WTC11 (cell line): ENCODE measurements at regions not wholly inside any gene's neighbourhood (a gene's known extent, or its start where the extent isn't known, plus 50 kb on each side); places are given as distances from the start of the nearest gene placed in this dataset.

Experiments used
- ATAC-seq: fragments of 200-7000 bp; cut with Tn5 transposase; 2 replicates; pipeline ENCODE4 v1.10.0; 2021; ENCODE audit warnings: mild to moderate bottlenecking, moderate library complexity
- CTCF ChIA-PET: fragments of 300-600 bp; sonication (Branson Sonifier 250); formaldehyde crosslinking; loops from one replicate; lab custom pipeline; 2021; ENCODE audit warnings: antibody characterized with exemption; lab: Charles Lee
- POLR2A ChIA-PET: fragments of 350-600 bp; sonication (Branson Sonifier 250); formaldehyde crosslinking; loops from one replicate; lab custom pipeline; 2021; ENCODE audit warnings: antibody characterized with exemption; lab: Charles Lee
- DNase-seq: peaks from one replicate; pipeline ENCODE4 v3.0.0; 2021; ENCODE audit warnings: low spot score
- H3K27ac Mint-ChIP-seq: 2 replicates; pipeline ENCODE4 v1.8.0; 2021; ENCODE audit warnings: mixed read lengths
- H3K27me3 Mint-ChIP-seq: 2 replicates; pipeline ENCODE4 v1.8.0; 2021; ENCODE audit warnings: low read depth, mild to moderate bottlenecking, moderate library complexity, mixed read lengths
- H3K36me3 Mint-ChIP-seq: 2 replicates; pipeline ENCODE4 v1.8.0; 2021; ENCODE audit warnings: mixed read lengths
- H3K4me1 Mint-ChIP-seq: 2 replicates; pipeline ENCODE4 v1.8.0; 2022; ENCODE audit warnings: mixed read lengths
- H3K4me3 Mint-ChIP-seq: 2 replicates; pipeline ENCODE4 v1.8.0; 2021; ENCODE audit warnings: mild to moderate bottlenecking, moderate library complexity, mixed read lengths
- H3K9me3 Mint-ChIP-seq: 2 replicates; pipeline ENCODE4 v1.8.0; 2021; ENCODE audit warnings: mixed read lengths
- AR ChIP-seq: fragments of 250-450 bp; sonication (Bioruptor Pico); IDR thresholded peaks from 2 replicates; pipeline ENCODE4 v1.9.0; 2021; ENCODE audit warnings: mild to moderate bottlenecking
- ATF2 ChIP-seq: sonication (generic); formaldehyde crosslinking; IDR thresholded peaks from 2 replicates; pipeline ENCODE4 v1.8.1; 2022; ENCODE audit warnings: low read depth, missing genetic modification reagents, borderline replicate concordance
- ATF3 ChIP-seq: sonication (generic); formaldehyde crosslinking; conservative IDR thresholded peaks from 2 replicates; pipeline ENCODE4 v1.8.1; 2022; ENCODE audit warnings: mild to moderate bottlenecking, missing genetic modification reagents
- CREM ChIP-seq: sonication (generic); formaldehyde crosslinking; IDR thresholded peaks from 2 replicates; pipeline ENCODE4 v1.8.1; 2022; ENCODE audit warnings: mild to moderate bottlenecking, missing genetic modification reagents, moderate library complexity
- E2F1 ChIP-seq: sonication (generic); formaldehyde crosslinking; IDR thresholded peaks from 2 replicates; pipeline ENCODE4 v1.8.0; 2022; ENCODE audit warnings: mild to moderate bottlenecking, missing genetic modification reagents
- GRHL2 ChIP-seq: fragments of 250-450 bp; sonication (Bioruptor Pico); IDR thresholded peaks from 2 replicates; pipeline ENCODE4 v1.8.0; 2022; ENCODE audit warnings: mild to moderate bottlenecking, moderate library complexity; ENCODE audit not compliant: insufficient replicate concordance, severe bottlenecking
- NR2C2 ChIP-seq: sonication (generic); formaldehyde crosslinking; IDR thresholded peaks from 2 replicates; pipeline ENCODE4 v1.8.0; 2022; ENCODE audit warnings: mild to moderate bottlenecking, missing genetic modification reagents
- PRDM15 ChIP-seq: sonication (generic); formaldehyde crosslinking; IDR thresholded peaks from 2 replicates; pipeline ENCODE4 v1.8.0; 2022; ENCODE audit warnings: missing genetic modification reagents
- PREB ChIP-seq: sonication (generic); formaldehyde crosslinking; IDR thresholded peaks from 2 replicates; pipeline ENCODE4 v1.8.1; 2022; ENCODE audit warnings: mild to moderate bottlenecking, missing genetic modification reagents, moderate library complexity, borderline replicate concordance
- PRRX2 ChIP-seq: fragments of 250-450 bp; sonication (Bioruptor Pico); IDR thresholded peaks from 2 replicates; pipeline ENCODE4 v1.8.0; 2021; ENCODE audit warnings: mild to moderate bottlenecking
- TP53 ChIP-seq: sonication (generic); formaldehyde crosslinking; IDR thresholded peaks from 2 replicates; pipeline ENCODE4 v1.8.1; 2023; ENCODE audit warnings: mild to moderate bottlenecking, missing genetic modification reagents
- USF1 ChIP-seq: sonication (generic); formaldehyde crosslinking; IDR thresholded peaks from 2 replicates; pipeline ENCODE4 v1.8.0; 2022; ENCODE audit warnings: mild to moderate bottlenecking, missing genetic modification reagents
- ZBTB43 ChIP-seq: sonication (generic); formaldehyde crosslinking; IDR thresholded peaks from 2 replicates; pipeline ENCODE4 v1.8.1; 2023; ENCODE audit warnings: mild to moderate bottlenecking, missing genetic modification reagents
- ZMAT4 ChIP-seq: fragments of 250-450 bp; sonication (Bioruptor Pico); IDR thresholded peaks from 2 replicates; pipeline ENCODE4 v1.9.0; 2021; ENCODE audit warnings: mild to moderate bottlenecking
- ZNF219 ChIP-seq: sonication (generic); formaldehyde crosslinking; IDR thresholded peaks from 2 replicates; pipeline ENCODE4 v1.8.0; 2023; ENCODE audit warnings: missing genetic modification reagents, mild to moderate bottlenecking, borderline replicate concordance
- ZNF232 ChIP-seq: sonication (generic); formaldehyde crosslinking; IDR thresholded peaks from 2 replicates; pipeline ENCODE4 v1.8.0; 2022; ENCODE audit warnings: mild to moderate bottlenecking, missing genetic modification reagents
- ZNF396 ChIP-seq: fragments of 250-450 bp; sonication (Bioruptor Pico); IDR thresholded peaks from 2 replicates; pipeline ENCODE4 v1.8.0; 2021; ENCODE audit warnings: mild to moderate bottlenecking, moderate library complexity, borderline replicate concordance
- ZNF423 ChIP-seq: fragments of 250-450 bp; sonication (Bioruptor Pico); IDR thresholded peaks from 2 replicates; pipeline ENCODE4 v2.1.2; 2022; ENCODE audit warnings: mild to moderate bottlenecking, moderate library complexity
- ZNF425 ChIP-seq: fragments of 250-450 bp; sonication (Bioruptor Pico); conservative IDR thresholded peaks from 2 replicates; pipeline ENCODE4 v1.9.0; 2021; ENCODE audit warnings: mild to moderate bottlenecking

GRCh38 chr1:30176477-30176876, 546.9 kb downstream of the MATN1 start:
- no peak for DNase-seq
- no peak for ATAC-seq
- Mint-ChIP-seq H3K4me3 (no peak overlapping the region), H3K36me3 (no peaks in the 10 kb centered on the region), H3K4me1 (peaks cover 8% of the 10 kb centered on the region), H3K27ac (no peak overlapping the region), H3K27me3 (no peaks in the 10 kb centered on the region; the same call in 1 of the 2 replicates), H3K9me3 (peaks cover 4% of the 10 kb centered on the region; the same call in 1 of the 2 replicates)
- TF ChIP-seq PRRX2 (CRISPR knock-in tag) (no peak), GRHL2 (CRISPR knock-in tag) (no peak), USF1 (CRISPR knock-in tag) (no peak), CREM (CRISPR knock-in tag) (no peak), ZNF396 (CRISPR knock-in tag) (no peak), PREB (no peak), NR2C2 (CRISPR knock-in tag) (no peak), ATF2 (no peak), ZBTB43 (no peak), AR (CRISPR knock-in tag) (no peak), ZNF232 (CRISPR knock-in tag) (no peak), TP53 (no peak), E2F1 (CRISPR knock-in tag) (no peak), PRDM15 (CRISPR knock-in tag) (no peak), ATF3 (CRISPR knock-in tag) (no peak), ZMAT4 (CRISPR knock-in tag) (no peak), ZNF425 (no peak), ZNF219 (CRISPR knock-in tag) (no peak), ZNF423 (no peak)
- POLR2A ChIA-PET, result no interaction called here
- CTCF ChIA-PET, result no interaction called here
